ENCODE measurements at regions not wholly inside any gene's neighbourhood (a gene's known extent, or its start where the extent isn't known, plus 50 kb on each side); places are given as distances from the start of the nearest gene placed in this dataset.

DNA sequence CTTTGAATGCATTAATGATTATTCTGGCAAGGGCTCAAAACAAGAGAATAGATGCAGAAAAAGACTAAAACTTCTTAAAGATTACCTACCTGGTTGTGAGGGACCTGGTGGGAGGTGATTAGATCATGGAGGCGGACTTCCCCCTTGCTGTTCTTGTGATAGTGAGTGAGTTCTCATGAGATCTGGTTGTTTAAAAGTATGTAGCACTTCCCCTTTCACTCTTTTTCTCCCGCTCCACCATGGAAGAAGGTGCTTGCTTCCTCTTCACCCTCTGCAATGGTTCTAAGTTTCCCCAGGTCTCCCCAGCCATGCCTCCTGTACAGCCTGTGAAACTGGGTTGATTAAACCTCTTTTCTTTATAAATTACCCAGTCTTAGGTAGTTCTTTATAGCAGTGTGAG lies 226.6 kb downstream of the ARHGAP12 start:
- Mint-ChIP-seq H3K36me3 (peaks cover 8% of the 10 kb centered on the region), H3K9me3 (peaks cover 5% of the 10 kb centered on the region), H3K4me3 (no peak overlapping the region), H3K27me3 (peaks cover 9% of the 10 kb centered on the region), H3K4me1 (peaks cover 29% of the 10 kb centered on the region), H3K27ac (peak overlapping the region; percentile 50)
- peak; percentile 71 for ATAC-seq

- Mint-ChIP-seq H3K27me3 (peaks cover 14% of the 10 kb centered on the region), H3K4me1 (peaks cover 24% of the 10 kb centered on the region), H3K9me3 (peaks cover 5% of the 10 kb centered on the region), H3K4me3 (no peak overlapping the region), H3K27ac (peak overlapping the region; percentile 50), H3K36me3 (peaks cover 8% of the 10 kb centered on the region)
- ATAC-seq, result peak; percentile 10
Observed at GRCh38 chr10:31701546-31701945, 227.1 kb downstream of the ARHGAP12 start.

GRCh38 chr10:31700181-31700611 lies 228.4 kb downstream of the ARHGAP12 start:
- peaks cover 5% of the 10 kb centered on the region for H3K9me3 Mint-ChIP-seq
- ATAC-seq, result no peak
- peaks cover 22% of the 10 kb centered on the region for H3K4me1 Mint-ChIP-seq
- no peak overlapping the region for H3K4me3 Mint-ChIP-seq
- H3K27ac Mint-ChIP-seq, result no peak overlapping the region
- H3K36me3 Mint-ChIP-seq, result peaks cover 8% of the 10 kb centered on the region
- H3K27me3 Mint-ChIP-seq, result peaks cover 17% of the 10 kb centered on the region

DNA sequence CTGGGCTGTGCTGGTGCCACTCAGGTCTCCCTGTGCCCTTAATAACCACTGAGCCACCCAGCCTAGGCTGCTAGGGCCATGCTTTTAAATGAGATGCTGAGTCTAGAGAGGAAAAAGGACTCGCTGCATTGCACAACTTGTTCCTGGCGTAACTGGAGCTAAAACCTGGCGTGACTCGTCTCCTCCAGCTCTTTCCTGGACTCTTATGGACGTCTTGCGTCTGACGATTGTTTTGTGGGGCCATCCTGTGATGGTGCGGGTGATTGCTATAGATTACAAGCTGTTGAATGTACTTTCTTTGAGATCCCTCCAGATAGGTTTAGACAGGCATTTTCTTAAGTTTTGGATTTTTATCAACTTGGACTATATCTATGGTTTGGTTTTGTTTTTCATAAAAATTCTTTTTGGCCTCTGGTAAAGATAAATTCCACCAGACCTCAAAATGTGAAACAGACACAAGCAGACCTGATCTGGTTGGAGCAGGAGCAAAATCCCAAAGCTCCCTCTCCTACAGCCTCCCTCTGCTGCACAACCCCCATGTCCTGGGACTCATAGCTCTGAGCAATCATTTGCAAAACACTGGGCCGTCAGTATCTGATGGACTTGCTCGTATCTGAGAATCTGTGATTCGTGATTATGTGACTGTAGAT lies 230.3 kb downstream of the ARHGAP12 start:
- Mint-ChIP-seq H3K27me3 (peaks cover 17% of the 10 kb centered on the region), H3K9me3 (peaks cover 5% of the 10 kb centered on the region), H3K27ac (no peak overlapping the region), H3K36me3 (peaks cover 8% of the 10 kb centered on the region), H3K4me3 (no peak overlapping the region), H3K4me1 (peaks cover 22% of the 10 kb centered on the region)
- ATAC-seq, result no peak

GRCh38 chr10:31697271-31698180 lies 231.1 kb downstream of the ARHGAP12 start:
- H3K27ac Mint-ChIP-seq, result no peak overlapping the region
- H3K36me3 Mint-ChIP-seq, result peaks cover 5% of the 10 kb centered on the region
- peaks cover 5% of the 10 kb centered on the region for H3K9me3 Mint-ChIP-seq
- no peak overlapping the region for H3K4me3 Mint-ChIP-seq
- peaks cover 17% of the 10 kb centered on the region for H3K27me3 Mint-ChIP-seq
- peaks cover 20% of the 10 kb centered on the region for H3K4me1 Mint-ChIP-seq
- no peak for ATAC-seq

DNA sequence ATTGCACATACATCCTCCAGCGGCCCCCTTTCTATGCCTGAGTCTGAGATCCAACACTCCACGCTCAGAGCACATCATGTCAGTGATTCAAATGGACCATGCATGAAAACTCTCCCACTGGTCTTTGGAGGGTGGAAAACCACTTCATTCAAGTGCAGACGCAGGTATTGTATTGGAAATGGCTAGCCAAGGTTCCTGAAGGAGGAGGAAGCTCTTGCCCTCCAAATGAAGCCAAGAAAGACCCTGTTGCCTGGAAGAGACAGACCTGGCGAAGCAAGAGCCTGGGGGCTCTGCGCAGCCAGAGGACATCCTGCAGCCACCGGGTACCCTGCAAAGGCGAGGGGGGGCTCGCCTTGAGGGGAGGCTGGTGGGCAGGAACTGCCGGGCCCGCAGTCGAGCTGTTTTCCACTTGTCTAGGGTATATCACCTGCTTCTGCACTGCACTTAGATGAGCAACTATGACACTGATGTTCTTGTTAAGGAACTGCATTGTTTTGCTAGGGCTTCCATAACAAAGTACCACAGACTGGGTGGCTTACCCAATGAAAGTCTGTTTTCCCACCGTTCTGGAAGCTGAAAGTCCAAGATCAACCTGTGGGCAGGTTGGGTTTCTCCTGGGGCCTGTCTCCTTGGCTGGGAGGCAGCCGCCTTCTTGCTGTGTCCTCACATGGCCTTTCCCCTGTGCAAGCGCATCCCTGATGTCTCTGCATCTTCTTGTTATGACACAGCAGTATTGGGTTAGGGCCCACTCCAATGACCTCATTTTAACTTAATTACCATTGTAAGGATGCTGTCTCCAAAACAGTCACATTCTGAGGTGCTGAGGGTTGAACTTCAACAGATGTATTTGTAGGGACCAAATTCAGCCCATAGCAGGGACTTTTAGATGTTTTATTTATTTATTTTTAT lies 233.4 kb downstream of the ARHGAP12 start:
- Mint-ChIP-seq H3K27me3 (peaks cover 17% of the 10 kb centered on the region), H3K36me3 (no peaks in the 10 kb centered on the region), H3K4me3 (no peak overlapping the region), H3K9me3 (peaks cover 2% of the 10 kb centered on the region), H3K4me1 (peaks cover 3% of the 10 kb centered on the region), H3K27ac (no peak overlapping the region)
- no peak for ATAC-seq

DNA sequence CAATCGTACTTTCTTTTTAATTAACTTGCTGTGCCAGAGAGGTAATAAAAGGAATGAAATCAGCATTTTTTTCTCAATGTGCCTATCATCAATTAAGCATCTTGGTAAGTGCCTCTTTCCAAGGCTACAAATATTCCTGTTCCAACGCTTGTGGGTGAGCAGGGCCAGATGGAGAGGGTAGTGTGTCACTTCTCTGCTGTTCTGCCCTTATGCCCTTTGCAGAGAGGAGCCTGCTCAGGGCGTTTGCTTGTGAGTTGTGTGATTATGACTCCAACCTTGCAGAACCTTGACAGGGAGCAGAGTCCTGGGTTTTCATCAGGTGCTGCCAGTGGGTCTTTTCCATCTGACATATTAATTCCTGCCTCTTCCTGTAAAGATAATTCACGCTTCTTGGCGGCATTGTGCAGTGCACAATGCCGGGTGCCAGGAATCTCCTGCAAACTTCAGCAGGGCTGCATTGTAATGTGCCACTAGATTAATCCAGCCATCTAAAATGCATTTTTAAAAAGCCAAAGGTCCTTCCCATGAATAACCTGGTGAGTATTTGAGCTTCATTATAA lies 234.4 kb downstream of the ARHGAP12 start:
- Mint-ChIP-seq H3K4me1 (no peaks in the 10 kb centered on the region), H3K27ac (no peak overlapping the region), H3K4me3 (no peak overlapping the region), H3K9me3 (peaks cover 4% of the 10 kb centered on the region), H3K27me3 (peaks cover 17% of the 10 kb centered on the region), H3K36me3 (no peaks in the 10 kb centered on the region)
- no peak for ATAC-seq

- ATAC-seq, result no peak
- Mint-ChIP-seq H3K27me3 (peaks cover 17% of the 10 kb centered on the region), H3K4me1 (no peaks in the 10 kb centered on the region), H3K27ac (no peak overlapping the region), H3K36me3 (peaks cover 5% of the 10 kb centered on the region), H3K4me3 (no peak overlapping the region), H3K9me3 (peaks cover 8% of the 10 kb centered on the region)
Observed at GRCh38 chr10:31693491-31693890, 235.1 kb downstream of the ARHGAP12 start.

GRCh38 chr10:31689233-31689632 lies 239.4 kb downstream of the ARHGAP12 start:
- Mint-ChIP-seq H3K4me3 (no peak overlapping the region), H3K27ac (no peak overlapping the region), H3K27me3 (no peaks in the 10 kb centered on the region)

DNA sequence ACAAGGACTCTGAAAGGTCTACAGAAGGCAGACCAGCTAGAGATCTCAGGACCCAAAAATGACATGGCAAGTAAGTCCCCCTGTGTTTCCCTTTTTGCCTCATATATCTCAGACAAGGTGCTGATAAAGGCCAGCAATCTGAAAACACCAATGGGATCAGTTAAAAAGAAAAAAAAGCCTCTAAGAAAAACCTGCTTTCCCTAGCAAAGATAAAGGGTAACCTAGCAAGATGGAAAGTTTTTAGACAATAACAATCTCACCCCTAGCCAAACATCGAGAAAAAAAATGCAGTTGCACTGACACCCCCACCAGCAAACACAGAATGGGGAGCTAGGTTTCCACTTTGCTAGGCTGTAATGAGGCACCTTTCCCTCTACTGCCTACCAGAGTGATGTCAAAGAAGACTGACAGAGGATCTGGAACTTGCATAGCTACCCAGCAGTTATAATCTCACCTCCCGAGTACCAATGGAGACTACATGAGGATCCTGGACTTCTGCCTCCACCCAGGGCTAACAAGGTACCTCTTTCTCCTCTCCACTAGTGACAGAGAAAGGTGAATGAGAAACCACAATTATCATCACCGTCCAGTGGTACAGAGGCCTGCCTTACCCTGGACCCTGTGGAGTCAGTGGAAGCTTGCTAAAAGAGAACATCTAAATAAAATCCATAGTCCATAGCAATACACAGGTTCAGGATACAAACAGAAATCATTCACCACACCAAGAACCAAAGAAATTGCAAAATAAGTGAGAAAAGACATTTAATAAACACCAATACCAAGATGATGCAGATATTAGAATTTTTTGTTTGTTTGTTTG lies 240.8 kb downstream of the ARHGAP12 start:
- H3K4me1 Mint-ChIP-seq, result no peaks in the 10 kb centered on the region
- no peak overlapping the region for H3K4me3 Mint-ChIP-seq
- H3K27me3 Mint-ChIP-seq, result no peaks in the 10 kb centered on the region
- peaks cover 24% of the 10 kb centered on the region for H3K9me3 Mint-ChIP-seq
- no peak overlapping the region for H3K27ac Mint-ChIP-seq
- H3K36me3 Mint-ChIP-seq, result peaks cover 5% of the 10 kb centered on the region
- ATAC-seq, result no peak

More at GRCh38 chr10:31689233-31689632, 239.4 kb downstream of the ARHGAP12 start:
- Mint-ChIP-seq H3K9me3 (peaks cover 18% of the 10 kb centered on the region), H3K36me3 (peaks cover 5% of the 10 kb centered on the region), H3K4me1 (no peaks in the 10 kb centered on the region)
- ATAC-seq, result no peak

- H3K4me3 Mint-ChIP-seq, result no peak overlapping the region
- no peak for ATAC-seq
- no peak overlapping the region for H3K27ac Mint-ChIP-seq
- peaks cover 31% of the 10 kb centered on the region for H3K9me3 Mint-ChIP-seq
- H3K27me3 Mint-ChIP-seq, result no peaks in the 10 kb centered on the region
- H3K36me3 Mint-ChIP-seq, result peaks cover 5% of the 10 kb centered on the region
- H3K4me1 Mint-ChIP-seq, result no peaks in the 10 kb centered on the region
Observed at GRCh38 chr10:31686599-31686998, 242.0 kb downstream of the ARHGAP12 start.

DNA sequence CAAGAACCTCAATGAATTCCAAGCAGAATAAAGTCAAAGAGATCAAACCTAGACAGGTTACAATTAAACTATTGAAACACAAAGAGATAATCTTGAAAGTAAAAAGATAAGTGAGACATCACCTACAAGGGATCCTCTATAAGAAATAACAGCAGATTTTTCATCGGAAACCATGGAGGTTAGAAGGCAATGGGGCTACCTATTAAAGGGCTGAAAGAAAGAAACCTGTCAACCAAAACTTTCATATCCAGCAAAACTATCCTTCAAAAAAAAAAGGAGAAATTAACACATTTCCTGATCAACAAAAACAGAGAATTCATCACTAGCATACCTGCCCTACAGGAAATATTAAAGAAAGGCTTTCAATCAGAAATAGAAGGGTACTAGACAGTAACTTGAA lies 244.9 kb downstream of the ARHGAP12 start:
- H3K27me3 Mint-ChIP-seq, result no peaks in the 10 kb centered on the region
- ATAC-seq, result no peak
- peaks cover under 1% of the 10 kb centered on the region for H3K36me3 Mint-ChIP-seq
- H3K27ac Mint-ChIP-seq, result no peak overlapping the region
- no peaks in the 10 kb centered on the region for H3K4me1 Mint-ChIP-seq
- peaks cover 23% of the 10 kb centered on the region for H3K9me3 Mint-ChIP-seq
- no peak overlapping the region for H3K4me3 Mint-ChIP-seq

- H3K27me3 Mint-ChIP-seq, result no peaks in the 10 kb centered on the region
- H3K9me3 Mint-ChIP-seq, result peaks cover 24% of the 10 kb centered on the region
- H3K4me3 Mint-ChIP-seq, result no peak overlapping the region
- ATAC-seq, result no peak
- no peak overlapping the region for H3K27ac Mint-ChIP-seq
- H3K36me3 Mint-ChIP-seq, result no peaks in the 10 kb centered on the region
- no peaks in the 10 kb centered on the region for H3K4me1 Mint-ChIP-seq
Observed at GRCh38 chr10:31679936-31680335, 248.7 kb downstream of the ARHGAP12 start.
